NCI-H774 (cell line): ENCODE measurements at regions not wholly inside any gene's neighbourhood (a gene's known extent, or its start where the extent isn't known, plus 50 kb on each side); places are given as distances from the start of the nearest gene placed in this dataset.
A peak's percentile ranks its signal among the peaks of the same experiment; 100 is the strongest.

Source experiments
- DNase-seq: peaks from one replicate; lab custom pipeline; 2025; lab: John Stamatoyannopoulos, UW

DNA sequence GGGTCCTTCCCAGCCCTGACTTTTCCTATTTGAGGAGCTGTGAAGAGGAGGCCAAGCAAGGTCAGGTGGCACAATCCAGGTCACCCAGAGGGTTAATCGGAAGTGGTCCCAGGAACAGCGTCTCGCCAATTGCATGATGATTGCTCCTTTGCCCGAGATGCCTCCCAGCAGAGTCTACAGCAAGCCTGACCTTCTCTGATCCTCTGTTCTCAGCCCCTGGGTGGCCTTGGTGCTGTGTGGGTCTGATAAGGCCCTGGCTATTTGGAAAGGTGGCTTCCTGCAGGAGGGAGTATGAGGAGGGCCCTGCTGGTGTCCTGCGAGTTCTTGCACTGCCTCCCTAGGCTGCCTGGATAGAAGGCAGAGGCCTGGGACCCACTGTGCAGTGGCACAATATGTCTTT, 116.2 kb downstream of the FOXD2 start:
- no peak for DNase-seq

DNA sequence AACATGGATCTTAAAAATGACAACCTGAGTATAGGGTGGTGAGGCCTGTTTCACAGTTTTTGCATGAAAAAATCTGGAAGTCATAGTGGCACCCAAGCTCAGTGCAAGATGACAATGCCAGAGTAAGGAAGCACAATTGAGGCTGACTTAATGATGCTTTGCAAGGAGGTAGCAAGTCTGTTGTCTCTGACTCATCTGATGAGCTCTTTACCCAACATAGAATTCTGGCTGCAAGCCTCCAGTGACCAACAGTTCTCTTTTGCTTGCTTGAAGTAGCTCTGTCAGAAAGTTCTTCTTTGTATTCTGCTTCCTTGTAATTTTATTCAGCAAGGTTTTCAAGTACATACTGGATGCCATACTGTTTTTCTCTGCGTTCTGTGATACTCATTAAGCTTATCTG, 117.1 kb downstream of the FOXD2 start:
- DNase-seq: no peak

DNA sequence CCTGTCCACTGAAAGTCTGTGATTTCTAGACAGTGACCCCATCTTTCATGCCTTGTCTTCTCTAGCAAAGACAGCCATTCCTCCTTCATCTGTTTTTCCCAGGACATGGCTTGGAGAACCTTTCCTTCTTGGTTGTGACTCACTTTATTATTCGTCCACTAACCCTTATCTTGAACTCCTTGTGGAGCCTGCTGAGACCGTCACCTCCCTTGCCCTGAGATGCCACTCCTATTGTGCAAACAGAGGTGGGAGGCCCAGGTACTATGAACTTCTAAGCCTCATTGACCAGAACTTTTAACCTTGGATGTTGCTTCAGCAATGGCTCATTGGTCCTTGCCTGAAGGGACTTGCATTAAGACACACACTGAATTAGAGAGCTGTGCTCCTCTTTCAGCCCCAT, 117.5 kb downstream of the FOXD2 start:
- no peak for DNase-seq

GRCh38 chr1:47555841-47556560, 118.2 kb downstream of the FOXD2 start:
- DNase-seq: no peak

DNA sequence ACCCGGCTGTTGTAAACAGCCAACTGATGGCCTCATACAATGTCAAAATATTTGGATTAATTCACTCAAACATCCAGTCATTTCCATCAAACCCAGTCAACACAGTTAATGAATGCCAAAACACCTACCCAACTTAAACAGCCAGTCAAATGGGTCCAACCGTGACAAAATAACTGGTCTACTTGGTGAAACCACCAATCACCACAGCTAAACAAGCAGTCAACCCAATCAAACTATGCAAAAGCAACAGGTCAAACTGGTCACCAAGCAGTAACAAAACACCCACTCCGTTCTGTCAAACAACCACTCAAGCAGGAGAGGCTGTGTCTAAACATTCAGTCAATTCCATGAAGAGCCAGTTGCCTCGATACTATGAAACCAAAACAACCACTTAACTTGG, 119.2 kb downstream of the FOXD2 start:
- DNase-seq: no peak

GRCh38 chr1:47558601-47559593, 121.1 kb downstream of the FOXD2 start:
- DNase-seq: peak; percentile 81

GRCh38 chr1:47559944-47560695, 122.3 kb downstream of the FOXD2 start:
- no peak for DNase-seq

GRCh38 chr1:47561523-47562007, 123.7 kb downstream of the FOXD2 start:
- DNase-seq: no peak

GRCh38 chr1:47562147-47562546, 124.3 kb downstream of the FOXD2 start:
- no peak for DNase-seq

DNA sequence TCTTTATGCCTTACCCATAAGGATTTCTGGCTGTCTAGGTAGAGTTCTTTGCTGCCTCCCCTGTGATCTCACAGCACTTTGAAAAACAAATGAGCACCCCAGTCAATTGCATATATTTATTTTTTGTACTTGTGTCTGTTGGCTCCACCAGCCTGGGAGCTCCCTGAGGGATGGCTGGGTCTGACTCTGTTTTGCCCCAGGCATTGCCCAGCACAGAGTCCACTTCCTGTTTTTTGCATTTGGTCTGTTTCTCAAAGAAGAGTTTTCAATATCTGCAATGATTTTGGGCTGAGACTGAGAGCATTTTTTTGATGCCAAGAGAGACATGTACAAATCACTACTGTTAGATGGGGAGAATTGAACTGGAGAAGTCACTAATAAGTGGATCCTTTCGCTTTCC, 125.0 kb downstream of the FOXD2 start:
- no peak for DNase-seq

DNA sequence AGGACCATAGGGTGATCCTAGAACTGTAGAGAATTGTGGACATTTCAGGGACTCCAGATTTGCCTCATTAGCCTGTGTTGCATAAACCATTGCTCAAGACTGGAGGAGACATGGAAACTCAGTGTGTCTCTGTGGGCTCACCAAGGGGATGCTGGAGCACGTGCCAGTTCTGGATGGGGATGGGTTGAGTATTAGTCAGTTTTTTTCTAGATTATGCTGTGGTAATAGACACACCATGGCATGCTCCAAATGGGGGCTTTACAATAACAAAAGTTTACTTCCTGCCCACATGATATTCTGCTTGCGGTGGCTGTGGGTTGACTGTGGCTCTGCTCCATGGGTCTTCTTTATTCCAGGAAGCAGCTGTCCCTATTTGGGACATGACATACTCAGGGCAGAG, 125.4 kb downstream of the FOXD2 start:
- no peak for DNase-seq

- no peak for DNase-seq
These were observed 126.7 kb downstream of the FOXD2 start for GRCh38 chr1:47564570-47564969.

DNA sequence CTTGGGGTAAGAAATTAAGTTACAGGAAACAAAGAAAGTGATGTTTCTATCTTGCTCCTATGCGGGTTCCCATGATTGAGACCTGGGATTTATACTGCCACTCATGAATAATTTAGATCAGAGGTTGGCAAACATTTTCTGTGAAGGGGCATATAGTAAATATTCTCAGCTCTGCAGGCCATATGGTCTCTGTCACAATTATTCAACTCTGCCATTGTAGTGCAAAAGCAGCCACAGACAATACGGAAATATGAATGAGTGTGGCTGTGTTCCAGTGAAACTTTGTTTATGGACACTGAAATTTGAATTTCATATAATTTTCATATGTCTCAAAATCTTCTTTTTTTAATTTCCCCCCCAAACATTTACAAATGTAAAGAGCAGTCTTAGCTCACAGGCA, 127.2 kb downstream of the FOXD2 start:
- no peak for DNase-seq

GRCh38 chr1:47565676-47566075, 127.8 kb downstream of the FOXD2 start:
- no peak for DNase-seq

- no peak for DNase-seq
These were observed 130.9 kb downstream of the FOXD2 start for GRCh38 chr1:47568763-47569162.

- DNase-seq: no peak
These were observed 131.4 kb downstream of the FOXD2 start for GRCh38 chr1:47569261-47569660.

GRCh38 chr1:47569681-47570470, 132.0 kb downstream of the FOXD2 start:
- no peak for DNase-seq

GRCh38 chr1:47571161-47571560, 133.3 kb downstream of the FOXD2 start:
- DNase-seq: no peak

- no peak for DNase-seq
These were observed 134.1 kb downstream of the FOXD2 start for GRCh38 chr1:47571952-47572351.

DNA sequence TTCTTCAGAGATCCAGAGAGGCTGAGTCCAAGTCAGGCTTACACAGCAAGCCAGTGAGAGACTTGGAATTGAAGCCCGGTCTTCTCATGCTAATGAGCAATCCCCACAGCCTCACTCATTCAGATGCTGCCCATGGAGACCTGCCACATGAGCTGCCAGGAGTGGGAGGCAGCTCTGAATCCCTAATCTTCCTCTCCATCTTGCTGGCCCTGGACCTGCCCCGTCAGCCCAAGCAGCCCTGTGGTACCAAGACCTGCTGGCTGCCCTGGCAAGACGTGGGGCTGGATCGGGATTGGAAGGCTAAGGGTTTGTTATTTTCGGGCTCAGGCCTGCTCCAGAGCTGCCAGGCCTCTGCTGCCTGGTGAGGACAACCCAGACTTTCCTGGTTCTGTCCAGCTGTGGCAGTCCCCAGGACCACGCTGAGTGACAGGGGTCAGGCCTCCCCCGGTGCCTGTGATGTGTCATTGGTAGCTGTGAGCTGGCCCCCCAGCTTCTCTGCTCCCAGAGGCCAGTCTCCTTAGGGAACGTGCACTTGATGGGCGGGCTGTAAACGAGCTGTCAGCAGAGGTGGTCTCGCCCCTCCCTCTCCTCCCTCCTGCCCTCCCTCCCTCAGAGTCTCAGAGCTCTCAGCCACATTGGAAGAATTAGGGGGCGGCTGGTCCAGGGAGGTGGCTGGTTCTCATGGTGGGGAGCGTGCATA, 135.0 kb downstream of the FOXD2 start:
- DNase-seq: no peak
